Astrocyte of the spinal cord (primary cell): ENCODE measurements at regions not wholly inside any gene's neighbourhood (a gene's known extent, or its start where the extent isn't known, plus 50 kb on each side); places are given as distances from the start of the nearest gene placed in this dataset.
"Not testable (repeated sequence)": the region's sequence is repeated elsewhere in the genome, so short reads cannot be mapped to it uniquely, and the experiment has no call there.

Experiments used
- DNase-seq: peaks from one replicate; pipeline ENCODE4 v3.0.0; 2011; ENCODE audit warnings: low read depth, low spot score
- H3K4me3 ChIP-seq: 2 replicates; pipeline ENCODE4 v1.5.1; 2011; ENCODE audit warnings: low read depth, mild to moderate bottlenecking, low read length, moderate library complexity
- CTCF ChIP-seq: IDR thresholded peaks from 2 replicates; pipeline ENCODE4 v1.5.1; 2012; ENCODE audit warnings: low read depth, mild to moderate bottlenecking, low read length, inconsistent platforms
- in situ Hi-C: cut with HindIII; loops from 2 replicates; pipeline ENCODE4 v1.10.0; 2017; ENCODE audit warnings: low sequenced_read_pairs

DNA sequence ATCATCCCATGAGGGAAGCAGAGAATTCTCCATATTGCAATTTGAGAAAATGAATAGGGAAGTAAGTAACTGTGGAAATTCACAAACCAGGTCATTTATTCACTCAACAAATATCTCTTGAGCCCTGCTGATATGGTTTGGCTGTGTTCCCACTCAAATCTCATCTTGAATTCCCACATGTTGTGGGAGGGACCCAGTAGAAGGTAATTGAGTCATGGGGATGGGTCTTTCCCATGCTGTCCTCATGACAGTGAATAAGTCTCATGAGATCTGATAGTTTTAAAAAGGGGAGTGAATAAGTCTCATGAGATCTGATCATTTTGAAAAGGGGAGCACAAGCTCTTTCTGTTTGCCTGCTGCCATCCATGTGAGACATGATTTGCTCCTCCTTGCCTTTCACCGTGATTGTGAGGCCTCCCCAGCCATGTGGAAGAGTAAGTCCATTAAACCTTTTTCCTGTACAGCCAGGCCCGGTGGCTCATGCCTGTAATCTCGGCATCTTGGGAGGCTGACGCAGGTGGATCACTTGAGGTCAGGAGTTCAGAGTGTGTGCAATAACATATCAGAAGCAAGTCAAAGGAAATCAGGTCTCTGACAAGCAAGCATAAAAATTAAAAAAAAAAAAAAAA is 193.2 kb downstream of the NDUFA10 start:
- in situ Hi-C loops = no loop called here
- DNase-seq = no peak
- TF ChIP-seq CTCF = no peak
- H3K4me3 ChIP-seq = no peak overlapping the region

- no peak for TF ChIP-seq CTCF
- H3K4me3 ChIP-seq = no peak overlapping the region
- in situ Hi-C loops = no loop called here
- no peak for DNase-seq
These were observed 194.0 kb downstream of the NDUFA10 start for GRCh38 chr2:239831001-239831731.

DNA sequence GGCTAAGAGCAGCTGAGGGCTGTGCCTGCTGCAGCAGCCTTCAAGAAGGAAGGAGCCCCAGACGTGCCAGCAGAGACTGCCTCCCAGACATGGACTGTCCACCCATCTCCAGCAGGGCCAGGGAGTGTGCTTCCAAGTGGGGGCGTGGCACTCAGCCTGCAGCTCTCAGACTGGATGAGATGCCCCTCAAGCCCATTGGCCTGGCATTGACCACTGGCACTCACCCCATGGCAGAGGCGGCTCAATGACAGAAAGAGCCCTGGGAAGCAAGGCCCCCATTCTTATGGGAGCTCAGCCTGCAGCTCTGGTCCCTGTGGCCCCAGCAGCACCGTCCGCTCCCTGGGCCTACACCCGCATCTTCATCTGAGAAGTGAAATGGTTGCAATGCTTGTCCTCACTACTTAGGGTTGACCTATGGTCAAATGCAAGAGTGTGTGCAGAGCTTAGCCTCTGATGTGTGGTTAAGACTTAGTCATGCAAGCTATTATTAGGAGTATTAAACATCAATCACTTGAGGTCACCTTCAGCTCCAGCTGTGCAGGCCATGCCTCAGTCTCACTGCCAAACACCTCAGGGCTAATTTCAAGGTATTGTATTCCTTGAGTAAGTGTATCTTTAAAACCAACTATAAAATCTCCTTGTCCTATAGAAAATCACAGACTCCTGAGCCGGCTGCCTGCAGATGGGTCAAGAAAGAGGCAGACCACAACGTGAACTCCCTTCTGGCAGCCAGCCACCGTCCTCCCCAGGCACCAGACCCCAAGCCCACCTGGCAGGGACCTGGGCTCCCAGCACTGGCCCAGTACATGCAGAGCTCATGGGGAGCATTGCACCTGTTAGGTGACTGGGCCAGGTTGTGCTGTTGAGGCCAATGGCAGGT is 194.8 kb downstream of the NDUFA10 start:
- H3K4me3 ChIP-seq = no peak overlapping the region
- in situ Hi-C loops = no loop called here
- DNase-seq = no peak
- no peak for TF ChIP-seq CTCF

DNA sequence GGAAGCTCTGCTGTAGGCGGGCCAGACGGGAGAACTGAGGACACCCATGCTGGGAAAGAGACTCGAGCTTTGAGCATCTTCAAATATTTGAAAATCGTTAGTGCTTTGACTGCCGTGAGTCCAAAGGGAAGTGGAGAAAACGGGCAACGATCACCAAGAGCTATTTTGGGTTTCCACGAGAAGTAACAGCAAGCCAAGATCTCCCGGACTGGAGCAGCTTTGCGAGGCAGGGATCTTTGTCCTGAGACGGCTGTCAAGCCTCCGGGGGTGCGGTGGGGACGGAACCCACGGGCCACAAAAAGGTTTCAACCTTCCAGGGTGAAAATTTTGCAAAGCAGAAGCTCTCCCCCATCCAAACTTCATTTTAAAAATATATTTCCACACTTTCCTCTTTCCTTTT is 195.8 kb downstream of the NDUFA10 start:
- no peak for TF ChIP-seq CTCF
- in situ Hi-C loops = no loop called here
- no peak overlapping the region for H3K4me3 ChIP-seq
- no peak for DNase-seq

DNA sequence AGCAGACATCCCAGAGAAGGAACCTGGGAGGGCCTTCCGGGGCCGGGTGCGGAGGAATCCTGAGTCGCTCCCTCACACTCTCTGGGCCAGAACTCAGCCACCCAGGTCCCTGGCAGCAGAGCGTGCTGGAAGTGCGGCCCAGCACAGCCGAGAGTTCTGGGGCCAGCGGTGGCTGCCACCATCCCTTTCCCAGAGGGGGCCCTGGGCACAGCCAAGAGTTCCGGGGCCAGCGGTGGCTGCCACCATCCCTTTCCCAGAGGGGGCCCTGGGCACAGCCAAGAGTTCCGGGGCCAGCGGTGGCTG is 196.2 kb downstream of the NDUFA10 start:
- H3K4me3 ChIP-seq, in situ Hi-C loops, DNase-seq: not testable (repeated sequence)

- H3K4me3 ChIP-seq = no peak overlapping the region
- in situ Hi-C loops = no loop called here
- DNase-seq = no peak
- no peak for TF ChIP-seq CTCF
These were observed 196.8 kb downstream of the NDUFA10 start for GRCh38 chr2:239828192-239828972.
